Activated CD4-positive, alpha-beta T cell treated with anti-CD3 and anti-CD28 coated beads for 4 hours (primary cell): ENCODE measurements at regions not wholly inside any gene's neighbourhood (a gene's known extent, or its start where the extent isn't known, plus 50 kb on each side); places are given as distances from the start of the nearest gene placed in this dataset.
"Not testable (repeated sequence)": the region's sequence is repeated elsewhere in the genome, so short reads cannot be mapped to it uniquely, and the experiment has no call there.

Experiments
- DNase-seq, 2 donors: peaks; one replicate each; pipeline ENCODE4 v3.0.0-alpha.2; 2020

- no peak for DNase-seq
Measured at GRCh38 chr3:137325170-137325569, 367.4 kb downstream of the IL20RB start.

- no peak for DNase-seq
Measured at GRCh38 chr3:137325934-137326333, 368.2 kb downstream of the IL20RB start.

- DNase-seq: no peak
Measured at GRCh38 chr3:137329594-137329993, 371.8 kb downstream of the IL20RB start.

GRCh38 chr3:137330246-137330645, 372.5 kb downstream of the IL20RB start:
- DNase-seq: no peak

GRCh38 chr3:137332297-137332696, 374.5 kb downstream of the IL20RB start:
- no peak for DNase-seq

- DNase-seq: no peak
Measured at GRCh38 chr3:137335478-137335877, 377.7 kb downstream of the IL20RB start.

GRCh38 chr3:137338400-137338799, 380.6 kb downstream of the IL20RB start:
- DNase-seq: not testable (repeated sequence)

- DNase-seq: no peak
Measured at GRCh38 chr3:137343283-137343682, 385.5 kb downstream of the IL20RB start.

- no peak for DNase-seq
Measured at GRCh38 chr3:137347132-137347531, 389.3 kb downstream of the IL20RB start.

GRCh38 chr3:137347817-137348368, 390.1 kb downstream of the IL20RB start:
- DNase-seq: no peak

GRCh38 chr3:137348936-137349335, 391.2 kb downstream of the IL20RB start:
- DNase-seq: no peak

- DNase-seq: no peak
Measured at GRCh38 chr3:137349557-137350348, 392.0 kb downstream of the IL20RB start.

- DNase-seq: no peak
Measured at GRCh38 chr3:137360531-137361201, 402.9 kb downstream of the IL20RB start.

- no peak for DNase-seq
Measured at GRCh38 chr3:137382005-137382594, 382.0 kb upstream of the SOX14 start.

GRCh38 chr3:137385922-137386321, 378.2 kb upstream of the SOX14 start:
- DNase-seq: no peak

- DNase-seq: no peak
Measured at GRCh38 chr3:137409584-137409983, 354.5 kb upstream of the SOX14 start.

- DNase-seq: no peak
Measured at GRCh38 chr3:137410028-137410427, 354.1 kb upstream of the SOX14 start.

GRCh38 chr3:137420198-137420995, 343.7 kb upstream of the SOX14 start:
- DNase-seq: no peak

- no peak for DNase-seq
Measured at GRCh38 chr3:137438561-137438960, 325.6 kb upstream of the SOX14 start.

- no peak for DNase-seq
Measured at GRCh38 chr3:137460944-137461343, 303.2 kb upstream of the SOX14 start.

GRCh38 chr3:137463131-137463530, 301.0 kb upstream of the SOX14 start:
- DNase-seq: no peak

- no peak for DNase-seq
Measured at GRCh38 chr3:137464341-137464740, 299.8 kb upstream of the SOX14 start.

- no peak for DNase-seq
Measured at GRCh38 chr3:137468446-137468845, 295.7 kb upstream of the SOX14 start.
